ENCODE measurements at regions not wholly inside any gene's neighbourhood (a gene's known extent, or its start where the extent isn't known, plus 50 kb on each side); places are given as distances from the start of the nearest gene placed in this dataset.

- TF ChIP-seq CTCF (IDR thresholded peaks at IDR 0.05) (no peak), EZH2 (IDR thresholded peaks at IDR 0.05; ENCODE audit: borderline replicate concordance, insufficient read depth, low read depth, low read length, poor library complexity, severe bottlenecking) (no peak)
Observed at GRCh38 chr18:30271716-30272115, 770.8 kb downstream of the DSC3 start.

All from B cell (primary cell).